ENCODE measurements at regions not wholly inside any gene's neighbourhood (a gene's known extent, or its start where the extent isn't known, plus 50 kb on each side); places are given as distances from the start of the nearest gene placed in this dataset.

- no peak for DNase-seq
These were observed 200.9 kb upstream of the TRIB2 start for GRCh38 chr2:12515871-12516270.

- no peak for DNase-seq
These were observed 183.3 kb upstream of the TRIB2 start for GRCh38 chr2:12533337-12534005.

- no peak for DNase-seq
These were observed 182.0 kb upstream of the TRIB2 start for GRCh38 chr2:12534646-12535263.

- no peak for DNase-seq
These were observed 179.8 kb upstream of the TRIB2 start for GRCh38 chr2:12536976-12537375.

GRCh38 chr2:12538138-12538694 is 178.5 kb upstream of the TRIB2 start:
- no peak for DNase-seq

- DNase-seq, result no peak
These were observed 177.4 kb upstream of the TRIB2 start for GRCh38 chr2:12539336-12539735.

- no peak for DNase-seq
These were observed 176.8 kb upstream of the TRIB2 start for GRCh38 chr2:12539776-12540562.

GRCh38 chr2:12543076-12543977 is 173.4 kb upstream of the TRIB2 start:
- no peak for DNase-seq

GRCh38 chr2:12543978-12544558 is 172.7 kb upstream of the TRIB2 start:
- no peak for DNase-seq

- no peak for DNase-seq
These were observed 169.1 kb upstream of the TRIB2 start for GRCh38 chr2:12547566-12548170.

- no peak for DNase-seq
These were observed 167.8 kb upstream of the TRIB2 start for GRCh38 chr2:12548906-12549305.

- no peak for DNase-seq
These were observed 167.1 kb upstream of the TRIB2 start for GRCh38 chr2:12549641-12550040.

GRCh38 chr2:12552092-12552491 is 164.6 kb upstream of the TRIB2 start:
- DNase-seq, result no peak

GRCh38 chr2:12554224-12555011 is 162.3 kb upstream of the TRIB2 start:
- no peak for DNase-seq

GRCh38 chr2:12555012-12555645 is 161.6 kb upstream of the TRIB2 start:
- no peak for DNase-seq

GRCh38 chr2:12556762-12557161 is 160.0 kb upstream of the TRIB2 start:
- DNase-seq, result no peak

GRCh38 chr2:12557688-12558087 is 159.0 kb upstream of the TRIB2 start:
- no peak for DNase-seq

- no peak for DNase-seq
These were observed 158.2 kb upstream of the TRIB2 start for GRCh38 chr2:12558519-12558918.

GRCh38 chr2:12560618-12561017 is 156.1 kb upstream of the TRIB2 start:
- DNase-seq, result no peak

- no peak for DNase-seq
These were observed 149.3 kb upstream of the TRIB2 start for GRCh38 chr2:12567411-12567810.

Measured in effector CD8-positive, alpha-beta T cell (primary cell).